ENCODE measurements at regions not wholly inside any gene's neighbourhood (a gene's known extent, or its start where the extent isn't known, plus 50 kb on each side); places are given as distances from the start of the nearest gene placed in this dataset.

DNA sequence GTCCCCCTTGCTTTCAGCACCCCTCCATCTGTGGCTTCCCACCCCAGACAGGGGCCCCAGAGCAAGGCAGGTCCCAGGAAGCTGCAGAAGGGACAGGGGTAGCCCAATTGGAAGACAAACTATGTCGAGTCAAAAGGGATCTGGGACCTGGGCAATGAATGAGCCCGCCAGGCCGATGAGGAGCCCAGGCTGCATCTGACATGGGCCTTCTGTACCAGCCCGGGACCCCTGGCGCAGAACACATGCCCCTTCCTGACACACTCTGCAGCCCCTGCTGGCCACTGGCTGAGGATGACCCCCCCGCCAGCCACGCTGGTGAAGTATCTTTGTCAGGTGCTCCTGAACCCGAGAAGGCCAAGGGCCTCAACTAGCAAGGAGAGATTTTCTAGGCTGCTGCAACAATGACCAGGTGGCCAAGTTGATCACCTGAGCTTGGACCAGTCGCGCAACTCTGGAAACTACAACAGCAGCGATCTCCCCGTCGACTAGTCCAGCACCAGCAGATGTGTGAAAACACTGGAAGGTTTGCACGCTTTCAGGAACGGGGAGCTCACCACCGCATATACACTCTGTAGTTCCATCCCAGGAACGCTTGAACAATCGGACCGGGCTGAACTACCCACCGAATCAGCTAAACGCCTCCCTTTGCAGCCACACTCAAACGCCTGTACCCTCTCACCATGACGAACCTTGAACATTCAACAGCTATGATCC, 119.0 kb downstream of the NCOR2 start:
- DNase-seq = no peak

DNA sequence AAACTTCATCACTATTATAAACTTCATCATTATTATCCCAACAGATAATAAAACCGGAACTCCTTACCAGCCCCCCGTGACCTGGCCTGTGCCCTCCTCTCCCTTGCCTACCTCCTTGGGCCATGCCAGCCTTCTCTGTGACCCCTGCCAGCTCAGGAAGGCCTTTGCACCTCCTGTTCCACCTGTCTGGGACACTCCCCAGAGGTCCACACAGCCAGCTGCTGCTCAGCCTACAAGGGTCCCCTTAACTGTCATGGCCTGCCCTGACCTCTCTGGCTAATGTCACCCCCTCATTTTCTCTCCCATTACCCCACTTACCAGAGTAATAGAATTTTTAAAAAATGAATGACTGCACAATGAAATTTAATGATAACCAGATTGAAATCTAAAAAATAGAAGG, 121.0 kb downstream of the NCOR2 start:
- no peak for DNase-seq

DNA sequence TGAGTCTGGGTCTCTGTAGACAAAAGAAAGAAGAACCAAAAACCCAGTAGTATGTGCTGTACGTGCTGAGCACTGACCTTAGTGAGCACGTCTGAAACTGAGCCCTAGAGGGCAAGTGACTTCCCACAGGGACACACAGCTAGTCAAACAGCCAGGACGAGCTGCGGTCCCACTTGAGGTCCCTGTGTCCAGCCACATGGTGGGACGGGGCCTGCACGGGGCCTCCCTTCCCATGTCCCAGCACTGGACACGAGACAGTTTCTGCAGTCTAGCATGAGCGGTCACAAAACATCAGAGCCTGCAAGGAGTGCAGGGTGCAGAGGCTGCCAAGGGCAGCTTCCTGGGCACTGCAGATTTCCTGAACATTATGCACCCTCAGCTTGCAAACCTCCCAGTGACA, 121.6 kb downstream of the NCOR2 start:
- DNase-seq = no peak

- DNase-seq = no peak
Measured at GRCh38 chr12:124445121-124445718, 122.2 kb downstream of the NCOR2 start.

- DNase-seq = no peak
Measured at GRCh38 chr12:124443931-124444712, 123.3 kb downstream of the NCOR2 start.

GRCh38 chr12:124442772-124443445, 124.5 kb downstream of the NCOR2 start:
- no peak for DNase-seq

GRCh38 chr12:124442281-124442680, 125.1 kb downstream of the NCOR2 start:
- DNase-seq = peak in 1 of 56 donors; percentile 9

DNA sequence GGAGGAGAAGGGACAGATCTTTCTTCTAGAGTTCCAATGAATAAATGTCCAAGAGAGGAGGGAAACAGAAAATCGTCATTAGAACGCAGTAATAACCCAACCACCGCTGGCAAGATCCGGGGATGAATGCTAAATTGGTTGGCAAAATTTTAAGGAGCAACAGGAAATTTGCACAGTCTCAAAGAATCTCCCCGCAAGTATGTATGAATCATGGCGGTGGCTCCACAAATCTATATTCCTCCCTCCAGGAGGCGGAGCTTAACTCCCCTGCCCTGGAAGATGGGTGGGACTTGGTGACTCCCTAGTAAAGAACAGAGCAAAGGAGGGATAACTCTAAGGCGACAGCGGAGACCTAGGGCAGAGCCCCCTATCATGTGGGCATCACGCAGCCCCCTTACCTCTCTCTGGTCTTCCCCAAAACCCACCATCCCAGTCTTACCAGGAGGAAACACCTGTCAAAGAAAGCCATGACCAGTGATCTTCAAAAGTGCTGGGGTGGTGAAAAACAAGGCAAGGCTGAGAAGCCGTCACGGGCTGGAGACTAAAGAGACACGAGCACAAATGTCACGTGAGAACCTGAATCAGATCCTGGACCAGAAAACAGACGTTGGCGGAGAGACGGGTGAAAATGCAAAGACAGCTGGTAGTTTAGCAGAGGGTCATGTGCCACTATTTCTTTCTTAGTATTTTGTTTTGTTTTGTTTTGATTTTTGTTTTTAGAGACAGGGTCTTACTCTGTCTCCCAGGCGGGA, 125.8 kb downstream of the NCOR2 start:
- peak in 3 of 56 donors; percentile 11 to 57 (median 18) for DNase-seq

DNA sequence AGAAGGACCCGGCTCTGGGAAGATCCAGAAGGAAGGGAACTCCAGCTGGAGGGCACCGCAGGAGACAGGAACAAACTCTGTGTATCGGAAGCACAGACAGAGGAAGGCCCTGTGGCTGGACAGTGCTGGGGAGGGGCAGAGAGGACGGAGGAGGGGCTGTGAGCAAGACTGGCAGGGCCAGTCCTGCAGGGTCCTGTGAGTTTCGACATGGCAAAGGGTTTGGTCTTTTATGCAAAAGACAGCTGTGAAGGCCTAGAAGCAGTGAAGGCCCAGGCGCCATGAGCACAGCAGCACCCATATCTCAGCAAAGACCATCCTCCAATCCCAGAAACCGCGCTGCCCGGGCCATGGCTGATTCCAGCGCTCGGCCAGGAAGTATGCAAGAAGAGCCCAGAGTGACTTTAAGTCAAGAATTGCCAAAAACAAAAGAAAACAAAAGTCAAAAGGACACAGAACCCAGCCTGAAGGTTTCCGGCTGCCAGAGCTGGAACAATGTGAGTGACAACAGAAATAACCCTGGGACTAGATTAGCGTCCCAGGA, 126.5 kb downstream of the NCOR2 start:
- no peak for DNase-seq

DNA sequence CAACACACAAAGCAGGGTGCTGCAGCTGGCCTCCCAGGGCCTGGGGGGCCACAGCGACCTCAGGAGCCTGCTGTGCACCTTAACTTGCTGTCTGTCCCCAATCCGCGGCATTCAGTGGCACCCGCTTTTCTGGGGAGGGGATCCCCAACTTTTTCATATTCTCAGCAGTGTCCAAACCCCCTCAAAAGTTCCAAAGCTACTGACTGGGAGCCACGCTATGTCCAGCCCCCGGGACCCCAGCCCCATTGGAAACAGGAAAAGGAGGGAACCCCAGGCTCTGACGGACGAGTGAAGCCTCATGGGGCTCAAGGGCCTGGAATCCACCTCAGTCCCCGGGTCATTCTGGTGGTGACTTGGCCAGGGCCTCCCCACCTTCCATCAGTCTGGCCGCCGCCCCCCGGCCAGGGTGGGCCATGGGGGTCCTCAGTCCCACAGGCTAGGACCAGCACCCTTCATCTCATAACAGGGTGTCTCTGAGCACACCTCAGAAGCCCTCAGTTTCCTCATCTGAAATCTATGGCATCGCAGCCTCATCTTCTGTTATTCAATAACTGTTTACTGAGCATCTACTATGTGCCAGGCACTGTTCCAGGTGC, 127.3 kb downstream of the NCOR2 start:
- no peak for DNase-seq

DNA sequence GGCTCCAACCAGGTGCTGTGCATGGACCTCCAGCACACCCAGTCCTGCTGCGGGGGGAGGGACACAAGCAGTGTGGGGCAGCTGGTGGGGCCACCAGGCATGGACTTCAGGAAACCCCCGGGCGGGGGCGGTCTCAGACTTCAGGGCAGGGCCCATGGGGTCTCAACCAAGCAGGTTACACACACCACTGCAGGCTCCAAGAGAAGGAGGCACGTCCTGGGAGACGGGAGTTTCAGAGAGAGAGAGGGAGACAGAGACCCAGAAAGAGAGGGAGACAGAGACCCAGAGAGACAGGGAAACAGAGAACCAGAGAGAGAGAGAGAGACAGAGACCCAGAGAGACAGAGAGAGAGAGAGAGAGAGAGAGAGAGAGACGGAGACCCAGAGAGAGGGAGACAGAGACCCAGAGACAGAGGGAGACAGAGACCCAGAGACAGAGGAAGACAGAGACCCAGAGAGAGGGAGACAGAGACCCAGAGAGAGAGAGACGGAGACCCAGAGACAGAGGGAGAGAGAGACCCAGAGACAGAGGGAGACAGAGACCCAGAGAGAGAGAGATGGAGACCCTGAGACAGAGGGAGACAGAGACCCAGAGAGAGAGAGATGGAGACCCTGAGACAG, 128.9 kb downstream of the NCOR2 start:
- DNase-seq = no peak

DNA sequence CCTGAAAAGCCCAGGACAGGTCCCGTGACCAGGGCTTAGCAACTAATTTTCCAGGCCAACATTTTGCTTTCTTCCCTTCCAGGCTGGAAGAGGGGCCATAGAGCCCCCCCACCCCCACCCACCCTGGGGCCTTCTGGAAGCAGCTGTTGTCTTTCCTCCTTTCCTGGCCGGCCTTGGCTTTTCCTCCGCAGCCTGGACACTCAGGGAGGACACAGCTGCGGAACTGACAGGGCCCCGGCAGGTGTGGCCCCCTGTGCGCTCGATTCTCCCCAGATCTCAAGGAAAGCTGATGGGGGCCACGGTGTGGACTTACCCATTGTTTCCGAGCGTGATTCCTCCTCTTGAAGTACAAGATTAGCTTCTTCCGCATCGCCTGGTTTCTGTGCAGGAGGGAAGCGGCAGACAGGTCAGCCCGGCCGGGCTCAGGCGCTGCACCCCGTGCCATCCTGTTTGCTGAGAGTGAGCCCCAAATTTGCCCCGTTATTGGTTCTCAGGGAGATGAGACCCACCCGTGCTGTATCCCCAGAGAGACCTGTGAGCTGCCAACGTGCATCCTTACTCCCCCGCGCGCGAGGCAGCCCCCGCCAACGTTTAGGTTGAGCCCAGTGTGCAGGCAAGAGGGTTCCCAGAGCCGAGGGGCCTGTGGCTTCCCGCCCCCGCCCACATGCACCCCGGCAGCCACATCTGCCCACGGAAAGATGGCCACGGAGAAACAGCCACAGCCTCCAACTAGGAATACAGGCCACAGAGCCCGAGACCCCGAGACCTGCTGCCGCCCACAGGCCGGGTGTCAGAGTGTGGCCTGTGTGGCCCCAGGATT, 129.6 kb downstream of the NCOR2 start:
- DNase-seq = no peak

DNA sequence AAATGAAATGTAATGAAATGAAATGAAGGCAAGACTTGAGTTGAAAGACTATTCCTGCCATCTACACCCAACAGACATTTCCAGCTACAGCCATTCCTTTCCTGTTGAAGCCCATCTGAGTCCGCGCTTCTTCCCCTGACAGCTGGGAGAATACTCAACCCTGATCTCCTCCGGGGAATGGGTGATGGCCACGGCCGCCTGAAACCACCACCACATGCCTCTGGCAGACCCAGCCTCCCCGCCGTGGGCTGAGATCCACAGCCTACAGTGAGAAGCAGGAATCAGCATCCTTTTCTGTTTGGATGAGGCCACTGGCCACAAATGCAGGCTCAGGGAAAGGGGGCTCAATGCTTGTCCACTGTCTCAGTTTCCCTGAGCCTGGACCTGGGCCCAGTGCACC, 130.3 kb downstream of the NCOR2 start:
- DNase-seq = no peak

DNA sequence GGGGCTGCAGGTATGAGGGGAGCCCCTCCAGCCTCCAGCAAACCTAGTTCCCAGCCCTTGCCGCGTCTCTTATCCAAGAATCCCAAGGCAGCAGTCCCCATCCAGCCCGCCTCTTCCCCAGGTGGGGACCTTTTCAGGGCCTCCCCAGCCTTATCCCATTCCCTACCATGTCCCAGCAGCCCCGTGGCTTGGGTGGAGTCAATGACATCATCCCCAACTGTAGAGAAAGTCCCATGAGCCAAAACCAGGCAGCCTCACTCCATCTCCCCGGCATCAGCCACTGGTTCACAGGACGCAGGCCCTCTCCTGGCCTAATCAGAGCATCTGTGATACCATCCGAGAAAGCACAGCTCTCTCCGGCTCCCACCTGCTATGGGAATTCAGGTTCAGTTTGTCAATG, 131.0 kb downstream of the NCOR2 start:
- no peak for DNase-seq

DNA sequence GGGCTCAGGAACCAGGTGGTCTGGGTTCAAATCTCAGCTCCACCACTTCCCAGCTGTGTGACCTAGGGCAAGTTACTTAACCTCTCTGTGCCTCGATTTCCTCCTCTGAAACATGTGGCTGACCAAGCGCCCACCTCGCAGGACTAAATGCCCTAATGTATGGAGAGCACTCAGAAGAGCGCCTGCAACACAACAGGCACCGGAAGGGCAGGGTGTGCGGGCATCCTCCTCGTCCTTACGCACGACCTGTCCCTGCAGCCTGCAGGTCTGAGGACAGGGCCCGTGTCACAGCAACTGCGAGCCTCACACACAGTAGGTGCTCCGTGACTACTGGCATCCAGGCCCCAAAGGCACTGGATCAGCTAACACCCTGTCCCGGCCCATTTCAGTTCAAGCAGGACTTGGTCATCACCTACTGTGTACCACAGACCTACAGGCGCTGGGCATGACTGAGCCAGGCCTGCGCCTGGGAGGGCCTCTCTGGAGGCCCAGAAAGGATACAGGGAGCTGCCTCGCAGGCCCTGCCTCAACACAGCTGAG, 131.5 kb downstream of the NCOR2 start:
- DNase-seq = no peak

DNA sequence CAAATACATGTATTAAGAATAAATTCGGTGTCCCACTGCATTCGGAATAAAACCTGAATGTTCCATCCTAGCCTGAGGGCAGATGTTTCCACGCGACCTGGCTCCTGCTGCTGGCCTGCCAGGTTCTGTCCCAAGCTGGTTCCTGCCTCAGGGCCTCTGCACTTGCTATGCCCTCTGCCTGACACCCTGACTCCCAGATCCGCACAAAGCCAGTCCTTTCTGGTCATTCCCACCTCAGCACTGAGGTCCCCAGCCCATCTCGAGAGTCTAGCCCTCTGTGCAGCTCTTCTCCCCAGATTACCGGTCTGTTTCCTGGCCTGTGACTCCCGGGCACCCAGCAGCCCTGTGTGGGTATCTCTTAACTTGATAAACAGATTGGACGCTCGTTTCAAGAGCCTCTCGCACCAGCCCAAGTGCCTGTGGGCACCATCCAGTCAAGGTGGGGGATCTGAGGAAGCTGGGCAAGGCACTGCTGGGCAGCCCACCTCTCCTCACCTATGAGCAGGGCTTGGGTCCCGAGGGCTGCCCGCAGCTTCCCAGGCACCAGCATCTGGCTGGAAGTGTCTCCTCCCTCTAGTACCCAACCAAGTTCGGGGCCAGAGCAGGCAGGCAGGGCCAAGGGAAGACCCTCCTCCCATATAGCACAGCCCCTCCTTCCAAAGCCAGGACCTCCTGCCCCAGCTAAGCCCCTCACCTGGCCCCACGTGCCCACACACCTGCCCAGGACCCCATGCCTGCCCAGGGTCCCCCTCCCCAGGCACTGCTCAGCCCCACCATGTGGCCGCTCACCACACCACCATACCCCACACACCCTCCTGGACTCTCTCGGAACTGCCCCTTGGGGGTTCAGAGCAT, 132.2 kb downstream of the NCOR2 start:
- DNase-seq = no peak

DNA sequence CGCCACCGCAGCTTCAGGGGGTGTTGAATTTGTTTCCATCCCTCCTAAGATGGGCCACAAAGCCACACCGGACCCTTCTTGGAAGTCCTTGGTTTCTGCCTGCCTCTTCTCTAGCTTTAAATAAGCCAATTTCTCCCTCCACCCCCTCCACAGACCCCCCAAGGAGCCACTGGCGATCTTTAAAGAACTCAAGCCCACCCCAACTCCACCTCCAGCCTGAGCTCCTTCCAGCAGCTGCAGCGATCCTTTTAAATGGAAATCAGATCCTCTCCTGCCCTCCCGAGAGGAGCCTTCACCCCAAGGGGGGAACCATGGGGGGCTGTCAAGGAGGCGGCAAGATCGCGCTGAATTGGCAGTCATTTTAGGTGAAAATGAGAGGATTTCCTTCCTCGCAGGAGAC, 133.1 kb downstream of the NCOR2 start:
- DNase-seq = no peak

DNA sequence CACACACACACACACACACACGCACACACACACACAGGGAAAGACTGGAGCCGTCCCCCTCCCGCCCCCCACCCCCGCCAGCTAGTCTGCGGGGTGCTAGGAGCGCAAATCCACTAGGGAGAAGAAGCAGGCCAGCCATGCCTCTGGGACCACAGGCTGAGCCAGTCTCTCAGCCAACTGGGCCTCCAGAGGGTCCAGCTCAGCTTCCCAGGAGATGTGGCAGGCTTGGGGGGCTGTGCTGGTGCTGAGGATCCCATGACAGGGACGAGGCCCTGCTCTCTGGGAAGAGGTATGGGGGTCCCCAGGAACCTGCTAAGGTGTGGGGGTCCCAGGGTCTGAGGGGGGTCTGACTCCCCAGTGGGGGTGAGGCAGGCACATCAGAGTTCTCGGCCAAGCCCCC, 133.5 kb downstream of the NCOR2 start:
- DNase-seq = no peak
